Loucy (cell line): ENCODE measurements at regions not wholly inside any gene's neighbourhood (a gene's known extent, or its start where the extent isn't known, plus 50 kb on each side); places are given as distances from the start of the nearest gene placed in this dataset.

Source experiments
- H2AFZ ChIP-seq: fragments of 200-600 bp; sonication (generic); 2 replicates; pipeline ENCODE4 v1.6.0; 2016; ENCODE audit warnings: antibody characterized with exemption, mild to moderate bottlenecking, low read length, moderate library complexity
- H3F3A ChIP-seq: fragments of 200-600 bp; 2 replicates; pipeline ENCODE4 v1.6.0; 2016; ENCODE audit warnings: antibody characterized with exemption, low read depth, mild to moderate bottlenecking
- H3K27me3 ChIP-seq: fragments of 200-600 bp; sonication (generic); 2 replicates; pipeline ENCODE4 v1.6.1; 2014; ENCODE audit warnings: low read length, mild to moderate bottlenecking; ENCODE audit not compliant: insufficient read depth, poor library complexity, severe bottlenecking
- H3K36me3 ChIP-seq: fragments of 200-600 bp; sonication (generic); 2 replicates; pipeline ENCODE4 v1.6.1; 2016; ENCODE audit warnings: low read length; ENCODE audit not compliant: insufficient read depth
- H3K4me1 ChIP-seq: fragments of 200-600 bp; sonication (generic); 2 replicates; pipeline ENCODE4 v1.5.1; 2014; ENCODE audit warnings: low read length, mild to moderate bottlenecking; ENCODE audit not compliant: insufficient read depth, poor library complexity, severe bottlenecking
- H3K4me2 ChIP-seq: fragments of 200-600 bp; sonication (generic); 2 replicates; pipeline ENCODE4 v1.6.0; 2014; ENCODE audit warnings: antibody characterized with exemption, low read length, low read depth, mild to moderate bottlenecking; ENCODE audit not compliant: poor library complexity, severe bottlenecking
- H3K4me3 ChIP-seq: fragments of 200-600 bp; sonication (generic); 2 replicates; pipeline ENCODE4 v1.5.1; 2014; ENCODE audit warnings: low read length, mild to moderate bottlenecking, mixed read lengths; ENCODE audit not compliant: poor library complexity, severe bottlenecking
- H3K79me2 ChIP-seq: fragments of 200-600 bp; sonication (generic); 2 replicates; pipeline ENCODE4 v1.6.1; 2014; ENCODE audit warnings: low read length; ENCODE audit not compliant: insufficient read depth
- H3K9ac ChIP-seq: fragments of 200-600 bp; sonication (generic); 2 replicates; pipeline ENCODE4 v1.6.0; 2014; ENCODE audit warnings: mild to moderate bottlenecking, low read depth, low read length, moderate library complexity; ENCODE audit not compliant: poor library complexity, severe bottlenecking
- H3K9me2 ChIP-seq: fragments of 200-600 bp; sonication (generic); replicated peaks from 2 replicates; pipeline ENCODE4 v1.6.1; 2016; ENCODE audit warnings: low read depth, low read length, mixed read lengths
- H3K9me3 ChIP-seq: fragments of 200-600 bp; sonication (generic); 2 replicates; pipeline ENCODE4 v1.6.1; 2014; ENCODE audit warnings: mild to moderate bottlenecking, antibody characterized with exemption, low read length, low read depth; ENCODE audit not compliant: insufficient read depth
- H4K20me1 ChIP-seq: fragments of 200-600 bp; sonication (generic); 2 replicates; pipeline ENCODE4 v1.6.0; 2014; ENCODE audit warnings: antibody characterized with exemption, low read length, mild to moderate bottlenecking; ENCODE audit not compliant: insufficient read depth, poor library complexity, severe bottlenecking
- CTCF ChIP-seq: fragments of 200-600 bp; sonication (generic); conservative IDR thresholded peaks from 2 replicates; pipeline ENCODE4 v1.5.1; 2014; ENCODE audit warnings: mild to moderate bottlenecking, antibody characterized with exemption, low read length
- EZH2phosphoT487 ChIP-seq: fragments of 200-600 bp; IDR thresholded peaks from 2 replicates; pipeline ENCODE4 v1.6.1; 2018; ENCODE audit warnings: antibody characterized with exemption, mild to moderate bottlenecking, moderate library complexity, borderline replicate concordance

GRCh38 chr13:33479105-33479504, 193.6 kb upstream of the STARD13 start:
- Histone ChIP-seq H3K4me3 (no peak overlapping the region), H3K4me2 (no peak overlapping the region), H3K27me3 (no peaks in the 10 kb centered on the region), H3K9me2 (no peaks in the 10 kb centered on the region), H4K20me1 (no peaks in the 10 kb centered on the region), H3K9ac (no peak overlapping the region), H2AFZ (no peak overlapping the region), H3K4me1 (no peaks in the 10 kb centered on the region), H3K9me3 (peaks cover 7% of the 10 kb centered on the region; the same call in 1 of the 2 replicates), H3K79me2 (no peaks in the 10 kb centered on the region), H3K36me3 (no peaks in the 10 kb centered on the region), H3F3A (no peaks in the 10 kb centered on the region)
- TF ChIP-seq CTCF: no peak
- no peak for TF ChIP-seq EZH2phosphoT487

GRCh38 chr13:33480561-33480960, 195.0 kb upstream of the STARD13 start:
- H3K9me3 ChIP-seq: peaks cover 7% of the 10 kb centered on the region; the same call in 1 of the 2 replicates
- TF ChIP-seq EZH2phosphoT487 (no peak), CTCF (no peak)
- no peaks in the 10 kb centered on the region for H3K79me2 ChIP-seq
- H3K4me1 ChIP-seq: no peaks in the 10 kb centered on the region
- no peaks in the 10 kb centered on the region for H3F3A ChIP-seq
- no peaks in the 10 kb centered on the region for H3K27me3 ChIP-seq
- no peak overlapping the region for H3K4me2 ChIP-seq
- H3K36me3 ChIP-seq: no peaks in the 10 kb centered on the region
- no peaks in the 10 kb centered on the region for H4K20me1 ChIP-seq
- H3K4me3 ChIP-seq: no peak overlapping the region
- H3K9ac ChIP-seq: no peak overlapping the region
- no peaks in the 10 kb centered on the region for H3K9me2 ChIP-seq
- no peak overlapping the region for H2AFZ ChIP-seq

GRCh38 chr13:33483471-33483870, 197.9 kb upstream of the STARD13 start:
- H3F3A ChIP-seq: no peaks in the 10 kb centered on the region
- no peaks in the 10 kb centered on the region for H3K79me2 ChIP-seq
- no peaks in the 10 kb centered on the region for H3K27me3 ChIP-seq
- no peaks in the 10 kb centered on the region for H3K9me2 ChIP-seq
- no peak overlapping the region for H3K9ac ChIP-seq
- H4K20me1 ChIP-seq: no peaks in the 10 kb centered on the region
- TF ChIP-seq EZH2phosphoT487 (no peak), CTCF (no peak)
- no peaks in the 10 kb centered on the region for H3K4me1 ChIP-seq
- H3K4me2 ChIP-seq: no peak overlapping the region
- no peak overlapping the region for H3K4me3 ChIP-seq
- no peaks in the 10 kb centered on the region for H3K9me3 ChIP-seq
- no peak overlapping the region for H2AFZ ChIP-seq
- H3K36me3 ChIP-seq: no peaks in the 10 kb centered on the region
